NCI-H128 (cell line): ENCODE measurements at regions not wholly inside any gene's neighbourhood (a gene's known extent, or its start where the extent isn't known, plus 50 kb on each side); places are given as distances from the start of the nearest gene placed in this dataset.
"Not testable (repeated sequence)": the region's sequence is repeated elsewhere in the genome, so short reads cannot be mapped to it uniquely, and the experiment has no call there.

Experiments
- DNase-seq: peaks from one replicate; lab custom pipeline; 2025; ENCODE audit not compliant: unreplicated experiment; lab: John Stamatoyannopoulos, UW

DNA sequence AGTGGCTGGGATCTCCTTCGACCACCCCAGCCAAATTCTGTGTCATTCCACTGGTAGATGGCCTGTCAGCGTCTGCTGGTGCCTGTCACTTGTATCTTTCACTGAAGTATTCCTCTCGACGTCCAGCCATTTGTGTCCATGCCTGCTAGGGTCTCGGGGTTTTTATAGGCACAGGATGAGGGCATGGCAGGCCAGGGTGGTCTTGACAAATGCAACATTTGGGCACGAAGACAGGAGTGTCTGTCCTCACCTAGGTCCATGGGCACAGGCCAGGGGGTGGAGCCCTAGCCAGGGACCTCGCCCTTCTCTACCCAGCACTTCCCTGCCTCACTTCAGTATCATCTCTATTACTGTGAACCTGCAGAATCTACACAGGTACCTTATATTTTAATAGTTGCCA, 2223.9 kb upstream of the ACO1 start:
- DNase-seq = no peak

DNA sequence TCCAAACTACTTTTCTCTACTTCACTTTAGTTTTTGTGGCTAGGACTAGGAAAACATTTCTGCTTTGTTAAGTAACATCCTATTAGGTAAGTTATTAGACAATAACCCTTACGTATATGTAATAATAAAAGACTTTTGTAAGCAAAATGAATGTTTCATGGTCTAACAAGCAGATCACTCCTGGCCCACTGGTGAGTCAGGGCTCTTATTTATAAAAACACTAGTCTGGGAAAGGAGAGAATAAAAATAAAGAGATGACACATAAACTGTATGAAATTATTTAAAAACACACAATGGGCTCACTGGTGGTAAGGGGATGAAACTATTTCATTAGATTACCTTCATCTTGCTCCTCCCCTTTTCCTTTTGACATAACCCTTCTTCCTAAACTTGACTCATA, 2212.2 kb upstream of the ACO1 start:
- DNase-seq = no peak

GRCh38 chr9:30178610-30179009, 2205.8 kb upstream of the ACO1 start:
- DNase-seq = no peak

GRCh38 chr9:30193421-30193820, 2191.0 kb upstream of the ACO1 start:
- DNase-seq = no peak

DNA sequence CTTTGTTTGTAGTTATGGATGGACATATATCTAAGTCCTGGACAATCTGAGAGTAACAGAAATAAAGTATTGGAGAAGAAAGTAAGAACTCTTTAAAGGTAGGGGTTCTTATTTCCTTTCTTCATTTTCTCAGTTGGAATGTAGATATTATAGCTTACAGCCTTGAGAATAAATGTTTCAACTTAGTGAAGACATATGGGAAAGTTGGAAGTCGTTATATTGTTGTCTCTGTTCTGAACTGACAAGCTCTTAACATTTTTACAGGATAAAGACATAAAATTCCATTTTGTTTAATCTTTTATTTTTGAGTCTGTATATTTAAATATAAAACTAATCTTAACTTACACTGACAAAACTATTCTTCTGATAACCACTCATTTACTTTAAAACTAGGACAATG, 2187.5 kb upstream of the ACO1 start:
- DNase-seq = no peak

DNA sequence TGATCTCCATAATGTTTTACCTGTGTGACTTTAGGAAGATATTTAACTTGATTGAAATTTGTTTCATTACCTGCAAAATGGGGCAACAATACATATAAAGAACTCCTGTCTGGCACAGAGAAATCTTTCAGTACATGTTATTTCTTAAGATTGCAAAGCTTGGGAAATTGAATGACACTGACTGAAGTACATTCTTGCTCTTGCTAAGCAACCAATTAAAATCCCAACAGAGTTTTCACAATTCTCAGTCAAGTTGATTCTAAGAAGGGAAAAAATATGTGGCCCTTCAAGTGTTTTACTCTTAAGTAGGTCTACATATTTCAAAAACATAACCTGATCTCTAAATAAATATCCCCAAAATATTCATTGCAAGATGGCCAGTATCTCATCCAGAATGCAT, 2187.0 kb upstream of the ACO1 start:
- DNase-seq = no peak

DNA sequence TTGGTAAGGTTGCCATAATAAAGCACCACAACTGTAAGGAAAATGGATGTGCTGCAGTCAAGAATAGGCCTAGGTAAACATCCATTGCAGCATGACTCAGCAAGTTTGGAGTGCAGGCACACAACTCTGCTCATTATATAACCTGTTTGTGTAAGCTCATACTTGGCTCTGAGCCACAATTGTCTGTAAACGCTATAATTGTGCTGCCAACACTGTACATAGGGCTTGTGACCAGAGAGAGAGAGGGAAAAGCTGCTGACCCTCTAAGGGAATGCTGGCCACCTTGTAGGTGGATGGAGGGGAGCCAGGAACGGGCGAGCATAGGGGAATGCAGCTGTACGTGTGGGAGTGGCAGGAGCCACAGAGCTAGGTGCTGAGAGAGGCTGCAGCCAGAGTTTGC, 2186.5 kb upstream of the ACO1 start:
- no peak for DNase-seq

DNA sequence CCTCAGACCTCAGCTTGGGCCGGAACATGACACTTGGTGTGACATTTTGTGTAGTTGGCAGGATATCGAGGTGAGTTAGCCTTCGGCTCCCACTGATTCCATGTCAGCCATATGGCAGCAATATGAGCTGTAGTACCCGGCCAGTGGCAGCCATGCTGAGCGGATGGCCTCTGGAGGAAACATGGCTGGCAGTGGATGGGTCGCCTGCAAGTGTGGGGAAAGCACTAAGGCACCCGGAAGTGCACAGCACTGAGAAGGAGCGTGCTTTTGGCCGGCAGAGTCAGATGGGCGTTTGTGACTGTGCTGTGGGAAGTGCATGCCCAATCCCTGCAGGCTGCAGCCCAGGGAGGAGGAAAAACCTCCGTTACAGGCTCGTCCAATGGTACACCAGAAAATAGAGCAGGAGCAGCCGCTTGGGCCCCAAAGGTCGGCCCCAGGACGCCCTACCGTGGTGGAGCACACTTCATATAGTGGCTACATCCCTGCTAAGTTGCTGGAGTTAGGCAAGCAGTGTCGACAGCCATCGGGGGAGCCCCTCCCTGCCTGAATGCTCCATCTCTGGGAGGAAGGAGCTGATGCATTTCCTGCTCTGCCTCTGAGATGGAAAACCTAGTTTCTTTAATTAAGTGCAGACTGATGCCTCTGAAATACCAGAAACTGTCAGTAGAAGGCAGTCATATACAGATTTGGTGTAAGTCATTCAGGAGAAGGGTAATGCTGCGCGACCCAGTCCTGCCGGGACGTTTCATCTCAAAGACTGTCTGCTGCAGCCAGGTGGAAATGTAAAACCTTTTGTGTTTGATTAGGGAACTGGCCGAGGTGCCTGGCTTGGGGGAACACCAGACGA, 2185.8 kb upstream of the ACO1 start:
- DNase-seq = no peak

- no peak for DNase-seq
Observed at GRCh38 chr9:30201024-30201423, 2183.4 kb upstream of the ACO1 start.

DNA sequence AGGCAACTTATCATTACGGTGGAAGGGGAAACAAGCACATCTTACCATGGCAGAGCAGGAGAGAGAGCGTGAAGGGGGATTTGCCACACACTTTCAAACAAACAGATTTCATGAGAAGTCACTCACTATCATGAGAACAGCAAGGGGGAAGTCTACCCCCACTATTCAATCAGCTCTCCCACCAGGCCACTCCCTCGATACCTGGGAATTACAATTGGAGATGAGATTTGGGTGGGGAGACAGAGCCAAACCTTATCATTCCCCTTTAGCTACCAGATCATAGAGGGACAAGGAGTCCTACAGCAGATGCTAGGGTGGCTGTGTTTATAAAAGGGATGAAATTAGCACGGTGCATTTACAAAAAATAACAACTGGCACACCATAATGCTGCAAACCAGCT, 2149.4 kb upstream of the ACO1 start:
- DNase-seq = no peak

- no peak for DNase-seq
Observed at GRCh38 chr9:30235564-30235963, 2148.9 kb upstream of the ACO1 start.

DNA sequence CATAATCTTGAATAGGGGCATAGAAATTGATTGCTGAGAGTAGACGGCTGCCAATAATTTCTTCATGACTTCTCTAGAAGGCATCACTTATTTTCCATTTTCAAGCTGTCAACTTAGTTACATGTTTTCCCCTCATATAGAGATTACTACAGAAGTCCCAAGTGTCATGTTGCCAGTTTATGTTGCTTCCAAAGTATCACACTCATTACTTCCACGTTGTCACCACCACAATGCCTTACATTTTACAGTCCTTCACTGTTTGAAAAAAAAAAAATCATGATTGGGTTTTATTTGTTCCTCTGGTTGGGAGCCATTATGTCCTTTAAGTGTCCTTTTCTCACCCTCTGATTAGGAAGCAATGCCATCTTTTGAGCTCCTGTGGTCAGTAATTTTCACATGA, 2144.6 kb upstream of the ACO1 start:
- DNase-seq = no peak

GRCh38 chr9:30243467-30243866, 2141.0 kb upstream of the ACO1 start:
- DNase-seq = no peak

- DNase-seq = no peak
Observed at GRCh38 chr9:30244877-30245276, 2139.6 kb upstream of the ACO1 start.

- no peak for DNase-seq
Observed at GRCh38 chr9:30250872-30251271, 2133.6 kb upstream of the ACO1 start.

- DNase-seq = no peak
Observed at GRCh38 chr9:30258094-30258493, 2126.3 kb upstream of the ACO1 start.

DNA sequence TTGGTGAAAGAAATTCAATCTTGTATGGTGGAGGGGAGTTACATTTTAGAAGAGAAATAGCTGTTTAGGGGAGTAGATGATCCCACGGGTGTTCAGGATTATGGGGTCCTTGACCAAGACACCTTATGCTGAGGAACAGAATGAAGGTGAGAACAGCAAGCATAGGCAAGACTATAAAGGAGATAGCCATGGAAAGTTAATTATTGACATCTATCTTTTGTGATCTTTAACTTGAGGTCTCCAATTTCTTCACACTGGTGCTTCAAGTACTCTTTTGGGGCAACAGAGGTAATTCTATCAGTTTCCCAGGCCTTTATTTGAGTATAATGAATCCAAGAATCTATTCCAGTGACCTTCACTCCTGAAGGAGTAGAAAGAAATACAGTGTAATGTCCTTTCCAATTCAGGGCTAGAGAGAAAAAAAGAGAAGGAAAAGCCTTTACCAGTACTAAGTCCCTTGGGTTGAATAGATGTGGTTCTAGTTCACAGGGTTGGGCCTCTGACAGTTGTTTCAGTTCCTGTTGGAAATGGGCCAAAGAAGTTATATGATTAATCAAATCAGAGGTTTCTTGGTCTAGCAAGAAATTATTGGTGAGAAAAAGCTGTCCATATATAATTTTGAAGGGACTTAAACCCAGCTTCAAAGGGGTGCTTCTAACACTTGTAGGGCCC, 2104.1 kb upstream of the ACO1 start:
- no peak for DNase-seq

GRCh38 chr9:30289435-30289834, 2095.0 kb upstream of the ACO1 start:
- no peak for DNase-seq

- DNase-seq = not testable (repeated sequence)
Observed at GRCh38 chr9:30292026-30292425, 2092.4 kb upstream of the ACO1 start.

DNA sequence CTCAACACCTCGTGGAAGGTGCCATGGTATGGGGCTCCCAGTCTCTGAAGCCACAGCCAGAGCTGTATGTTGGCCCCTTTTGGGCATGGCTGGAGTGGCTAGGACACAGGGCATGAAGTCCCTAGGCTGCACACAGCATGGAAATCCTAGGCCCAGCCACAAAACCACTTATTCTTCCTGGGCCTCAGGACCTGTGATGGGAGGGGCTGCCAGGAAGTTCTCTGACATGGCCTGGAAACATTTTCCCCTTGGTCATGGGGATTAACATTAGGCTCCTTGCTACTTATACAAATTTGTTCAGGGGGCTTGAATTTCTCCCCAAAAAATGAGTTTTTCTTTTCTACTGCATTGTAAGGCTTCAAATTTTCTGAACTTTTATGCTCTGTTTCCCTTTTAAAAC, 2091.2 kb upstream of the ACO1 start:
- DNase-seq = no peak

DNA sequence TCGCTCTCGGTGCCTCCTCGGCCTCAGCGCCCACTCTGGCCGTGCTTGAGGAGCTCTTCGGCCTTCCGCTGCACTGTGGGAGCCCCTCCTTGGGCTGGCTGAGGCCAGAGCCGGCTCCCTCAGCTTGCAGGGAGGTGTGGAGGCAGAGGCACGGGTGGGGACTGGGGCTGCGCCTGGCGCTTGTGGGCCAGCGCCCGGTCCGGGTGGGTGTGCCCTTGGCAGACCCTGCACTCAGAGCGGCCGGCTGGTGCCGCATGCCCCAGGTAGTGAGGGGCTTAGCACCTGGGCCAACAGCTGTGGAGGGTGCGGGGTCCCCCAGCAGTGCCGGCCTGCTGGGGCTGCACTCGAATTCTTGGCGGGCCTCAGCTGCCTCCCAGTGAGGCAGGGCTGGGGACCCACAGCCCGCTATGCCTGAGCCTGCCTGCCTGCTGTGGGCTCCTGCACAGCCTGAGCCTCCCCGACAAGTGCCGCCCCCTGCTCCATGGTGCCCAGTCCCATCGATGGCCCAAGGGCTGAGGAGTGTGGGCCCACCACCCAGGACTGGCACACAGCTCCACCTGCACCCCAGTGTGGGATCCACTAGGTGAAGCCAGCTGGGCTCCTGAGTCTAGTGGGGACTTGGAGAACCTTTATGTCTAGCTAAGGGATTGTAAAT, 2085.2 kb upstream of the ACO1 start:
- DNase-seq = no peak

- no peak for DNase-seq
Observed at GRCh38 chr9:30301271-30301963, 2083.0 kb upstream of the ACO1 start.
